HT1080 (cell line): ENCODE measurements at regions not wholly inside any gene's neighbourhood (a gene's known extent, or its start where the extent isn't known, plus 50 kb on each side); places are given as distances from the start of the nearest gene placed in this dataset.
A peak's percentile ranks its signal among the peaks of the same experiment; 100 is the strongest.

Source experiments
- DNase-seq: peaks from one replicate; pipeline ENCODE4 v3.0.0-alpha.2; 2015; ENCODE audit warnings: low read depth

DNA sequence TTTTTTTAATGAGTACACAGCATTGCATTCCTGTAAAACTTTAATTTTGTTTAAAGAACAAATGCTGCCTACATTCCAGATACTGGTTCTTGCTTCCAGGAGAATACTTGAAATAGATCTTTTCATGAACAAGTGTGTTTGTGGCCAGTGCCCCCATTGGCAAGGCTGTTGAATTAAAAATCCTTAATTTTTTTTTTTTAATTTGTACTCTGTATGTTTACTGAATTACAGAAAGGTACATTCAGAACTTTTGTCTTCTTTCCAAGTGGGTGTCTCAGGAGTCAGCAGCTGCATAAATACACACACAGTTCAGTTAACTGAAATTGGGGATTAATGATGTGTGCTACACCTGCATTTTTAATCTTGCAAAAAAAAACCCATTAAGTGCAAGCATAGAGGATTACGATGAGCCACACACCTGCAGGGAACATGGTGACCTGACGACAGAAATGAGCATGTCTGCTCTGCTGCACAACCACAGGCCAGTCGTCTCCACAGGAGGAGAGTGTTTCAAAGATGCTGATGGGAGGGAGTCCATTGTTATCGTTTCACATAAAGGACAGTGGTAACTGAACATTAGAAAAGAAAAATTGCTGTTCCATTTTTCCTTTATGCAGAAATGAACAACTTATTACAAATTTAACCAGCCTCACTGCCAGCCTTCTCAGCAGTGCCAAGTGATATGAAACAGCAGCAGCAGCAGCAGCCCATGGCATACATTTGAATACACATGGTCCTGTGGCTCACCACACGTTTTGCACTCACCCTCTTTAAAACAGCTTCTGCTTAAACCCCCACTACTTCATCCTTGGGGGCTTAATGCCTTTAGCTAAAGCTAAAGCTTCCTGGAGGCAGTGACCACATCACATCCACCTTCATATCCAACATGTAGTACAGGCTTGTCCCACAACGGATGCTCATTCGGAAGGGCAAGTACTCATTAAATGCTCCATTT is 72.3 kb upstream of the RFC3 start:
- DNase-seq: no peak

DNA sequence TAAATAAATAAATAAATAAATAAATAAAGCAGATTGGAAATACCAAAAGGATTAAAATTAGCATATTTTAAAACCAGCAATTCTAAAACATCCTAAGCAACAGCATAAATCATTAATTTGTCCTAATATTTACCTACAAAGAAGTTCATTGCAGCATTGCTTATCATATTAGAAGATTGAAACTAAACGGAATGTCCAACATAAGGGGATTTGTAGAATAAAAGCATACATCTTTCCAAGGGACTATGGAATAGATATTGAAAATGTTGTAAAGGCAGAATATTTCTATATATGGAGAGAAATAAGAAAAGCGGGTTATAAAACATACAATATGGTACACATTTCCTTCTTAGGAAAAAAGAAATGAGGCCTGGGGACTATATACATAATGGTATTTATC is 71.1 kb upstream of the RFC3 start:
- no peak for DNase-seq

DNA sequence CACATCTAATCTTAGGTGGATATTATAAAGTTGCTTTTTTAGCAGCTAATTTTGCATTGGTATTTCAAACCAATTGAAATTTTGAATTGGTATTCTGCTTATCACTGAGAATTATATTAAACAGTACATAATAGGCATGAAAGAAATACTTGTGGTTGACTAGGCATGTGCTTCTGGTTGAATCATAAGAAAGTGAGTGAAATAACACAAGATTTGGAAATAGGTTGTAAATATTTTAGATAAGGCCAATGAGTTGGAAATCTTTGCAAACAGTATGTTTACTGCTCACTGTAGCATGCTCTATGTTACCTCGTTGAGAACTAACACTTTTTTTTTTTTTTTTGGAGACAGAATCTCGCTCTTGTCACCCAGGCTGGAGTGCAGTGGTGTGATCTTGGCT is 66.8 kb upstream of the RFC3 start:
- DNase-seq: no peak

DNA sequence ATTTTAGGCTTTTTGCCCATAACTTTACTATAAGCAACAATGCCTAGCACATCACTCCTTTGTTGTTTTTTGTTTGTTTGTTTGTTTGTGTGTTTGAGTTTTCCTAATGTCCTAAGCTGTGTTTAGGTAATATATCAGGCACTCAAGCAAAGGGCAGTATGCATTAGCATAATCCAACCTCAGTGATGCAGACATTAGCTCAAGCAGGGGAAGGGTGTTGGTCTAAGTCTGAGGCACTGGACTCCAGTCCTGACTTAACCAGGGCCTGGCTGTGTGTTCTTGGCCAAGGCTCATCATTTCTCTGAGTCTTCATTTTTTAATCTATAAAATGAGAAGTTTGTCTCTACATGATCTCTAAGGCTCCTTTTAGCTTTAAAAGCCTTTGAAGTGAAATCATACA is 65.9 kb upstream of the RFC3 start:
- DNase-seq: no peak

DNA sequence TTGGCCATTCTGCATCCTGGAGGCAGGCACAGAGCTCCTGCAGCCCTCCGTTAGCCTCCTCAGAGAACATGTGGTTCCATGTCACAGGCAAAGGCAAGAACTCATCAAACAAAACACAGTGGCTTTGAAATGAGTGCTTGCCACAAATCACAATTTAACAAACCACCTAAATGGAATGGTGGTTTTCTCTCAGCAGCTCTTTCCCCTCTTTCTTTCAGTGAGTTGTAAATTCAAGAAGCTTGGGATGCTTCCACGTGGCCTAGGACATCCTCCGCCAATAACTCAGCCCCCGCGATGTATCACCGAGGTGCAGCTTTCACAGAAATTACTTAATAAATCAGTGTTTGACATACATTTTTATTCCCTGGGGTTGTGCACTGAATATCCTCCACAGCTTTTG is 65.4 kb upstream of the RFC3 start:
- no peak for DNase-seq

DNA sequence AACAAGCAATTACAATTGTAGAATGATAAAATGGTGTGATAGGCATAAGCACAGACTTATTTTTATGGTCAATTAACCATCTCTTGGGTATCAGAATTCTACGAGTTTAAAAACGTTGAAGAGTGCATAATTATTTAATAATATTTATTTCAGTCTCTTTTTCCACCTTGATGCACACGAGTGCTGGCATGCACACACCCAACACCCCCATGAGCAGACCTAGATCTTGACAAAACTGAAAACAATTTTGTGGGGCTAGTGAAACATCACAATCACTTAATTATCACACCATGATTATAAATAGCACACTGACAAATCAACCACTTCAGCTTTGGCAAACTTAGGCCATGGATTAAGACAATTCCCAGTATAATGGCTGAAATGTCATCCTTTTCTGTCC is 61.0 kb upstream of the RFC3 start:
- no peak for DNase-seq

DNA sequence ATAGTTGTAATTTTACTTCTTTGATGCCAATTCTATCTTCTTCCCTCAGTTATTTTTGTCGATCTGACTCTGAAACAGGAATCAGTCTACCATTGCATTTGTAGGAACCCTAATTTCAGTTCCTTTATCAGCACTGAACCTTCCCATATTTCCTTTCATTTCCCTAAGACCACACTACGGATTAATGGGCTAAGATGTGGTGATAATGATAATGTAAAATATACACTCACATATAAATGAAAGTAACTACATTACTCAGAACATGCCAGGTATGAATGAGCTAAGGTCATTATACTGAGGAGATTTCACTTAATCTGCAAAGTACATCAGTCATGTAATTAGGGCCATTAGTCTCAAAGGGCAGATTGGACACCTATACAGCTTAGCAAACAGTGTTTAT is 60.2 kb upstream of the RFC3 start:
- no peak for DNase-seq

DNA sequence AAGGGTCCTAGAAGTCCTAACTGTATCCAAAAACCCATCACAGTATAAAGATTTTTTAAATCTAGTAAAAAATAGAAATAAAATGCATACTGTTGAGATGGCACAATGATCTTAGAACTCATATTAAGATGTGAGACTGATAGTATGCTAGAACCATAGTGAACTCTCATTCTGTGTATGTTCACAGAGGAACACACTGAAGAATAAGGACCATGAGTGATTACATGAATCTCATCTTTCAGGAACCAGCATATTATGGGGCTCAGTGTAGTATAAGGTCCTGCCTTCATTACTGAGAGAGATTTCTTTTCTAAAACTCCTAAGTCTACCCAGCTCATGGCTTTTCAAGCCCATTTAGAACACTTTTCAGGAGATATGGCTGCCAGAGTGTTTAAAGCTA is 59.8 kb upstream of the RFC3 start:
- no peak for DNase-seq

DNA sequence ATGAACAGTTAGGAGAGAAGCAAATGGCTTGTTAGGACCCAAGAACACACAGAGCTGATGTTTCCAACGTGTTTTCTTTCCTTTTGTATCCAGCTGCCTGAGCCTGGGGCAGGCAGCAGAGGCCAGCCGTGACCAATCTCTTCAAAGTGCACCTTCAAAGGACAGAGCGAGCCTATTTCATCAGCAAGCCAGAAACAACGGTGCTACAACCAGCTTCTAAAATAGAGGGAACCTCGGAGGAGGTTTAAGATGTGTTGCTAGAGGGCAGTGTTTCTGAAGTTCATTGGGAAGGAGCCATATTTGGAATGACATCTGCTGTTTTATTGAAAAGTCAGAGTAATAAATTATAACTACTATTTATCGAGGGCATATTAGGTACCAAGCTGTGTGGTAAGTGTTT is 56.2 kb upstream of the RFC3 start:
- peak; percentile 5 for DNase-seq

DNA sequence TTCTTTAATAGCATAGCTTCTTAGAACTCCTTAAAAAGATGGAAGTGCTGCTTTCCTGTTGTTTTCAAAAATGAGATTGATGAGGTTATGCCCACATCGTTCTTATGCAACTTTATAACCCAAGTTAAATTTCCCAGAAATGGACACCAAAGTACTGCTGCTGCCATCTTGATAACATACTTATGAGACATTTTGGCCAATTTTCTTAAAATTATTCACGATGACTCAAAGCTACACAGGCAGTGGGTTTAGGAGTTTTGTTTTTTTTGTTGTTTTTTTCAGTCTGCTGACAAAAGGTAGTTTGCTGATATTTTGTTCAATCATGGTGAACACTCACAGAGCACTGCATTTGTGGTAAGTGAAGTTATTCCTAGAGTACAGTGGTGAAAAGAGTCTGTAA is 54.9 kb upstream of the RFC3 start:
- no peak for DNase-seq

DNA sequence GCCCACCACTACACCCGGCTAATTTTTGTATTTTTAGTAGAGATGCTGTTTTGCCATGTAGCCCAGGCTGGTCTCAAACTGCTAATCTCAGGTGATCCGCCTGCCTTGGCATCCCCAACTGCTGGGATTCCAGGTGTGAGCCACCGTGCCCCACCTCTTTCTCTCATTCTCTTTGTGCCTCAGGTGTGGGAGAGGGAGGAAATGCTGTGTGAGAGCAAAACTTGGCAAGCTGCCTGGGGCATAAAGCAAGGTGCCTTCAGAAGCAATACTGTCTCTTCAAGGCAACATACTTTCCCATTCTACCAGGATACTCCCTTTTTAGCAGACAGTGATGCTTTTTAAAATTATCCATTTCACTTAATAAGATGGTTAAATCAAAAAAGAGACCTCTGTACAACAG is 53.2 kb upstream of the RFC3 start:
- no peak for DNase-seq

DNA sequence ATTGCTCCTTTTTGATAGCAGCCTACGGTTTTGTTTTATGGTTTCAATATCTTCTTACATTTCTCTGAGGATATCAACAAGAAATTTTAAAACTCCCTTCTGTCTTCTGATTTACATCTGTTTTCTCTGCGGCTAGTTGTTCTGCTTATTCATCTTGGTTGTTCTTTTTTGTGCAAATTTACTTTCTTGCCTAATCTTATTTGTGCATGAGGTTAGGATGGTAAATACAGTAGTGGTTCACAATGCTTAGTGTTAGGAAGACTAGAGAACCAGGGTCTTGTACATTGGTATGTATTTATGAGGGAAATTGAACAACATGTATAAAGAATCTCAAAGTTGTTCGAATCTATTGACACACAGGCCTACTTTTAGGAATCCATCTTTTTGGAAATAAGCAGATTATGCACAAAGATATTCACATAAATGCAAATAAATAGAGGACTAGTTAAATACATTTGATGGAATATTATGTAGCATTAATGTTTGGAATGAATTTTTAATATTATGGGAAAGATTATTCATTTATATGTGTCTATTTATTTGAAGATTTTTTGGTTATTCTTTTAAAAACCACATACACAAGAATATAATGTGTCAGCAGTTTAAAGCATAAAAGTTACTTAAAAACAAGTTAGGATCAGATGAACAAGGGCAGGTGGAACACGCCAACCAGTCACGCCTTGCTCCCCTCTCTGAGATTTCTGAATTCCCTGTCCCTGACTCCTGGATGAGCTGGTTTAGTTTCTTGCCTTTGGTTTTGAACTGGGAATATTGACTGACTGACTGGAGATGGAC is 51.4 kb upstream of the RFC3 start:
- DNase-seq: no peak

DNA sequence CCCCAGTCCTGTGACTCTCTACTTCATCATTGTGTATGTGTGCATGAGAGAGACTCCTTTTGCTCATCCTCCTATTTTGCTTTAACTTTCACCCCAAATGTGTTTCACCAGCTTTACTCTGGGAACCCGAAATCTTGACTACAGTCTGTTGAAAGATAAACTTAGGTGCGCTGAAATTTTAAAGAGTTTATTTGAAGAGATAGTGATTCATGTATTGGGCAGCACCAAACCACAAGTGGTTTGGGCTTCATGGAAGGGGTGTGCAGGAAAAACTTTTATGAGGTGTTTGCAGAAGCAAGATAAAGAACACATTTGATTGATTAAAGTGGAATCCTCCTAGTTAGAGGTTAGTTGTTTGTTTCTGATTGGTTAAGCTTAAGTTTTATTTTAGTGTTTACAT is 50.8 kb upstream of the RFC3 start:
- DNase-seq: no peak
